Neural cell (in vitro differentiated cells): ENCODE measurements at regions not wholly inside any gene's neighbourhood (a gene's known extent, or its start where the extent isn't known, plus 50 kb on each side); places are given as distances from the start of the nearest gene placed in this dataset.

Experiments used
- H2AFZ ChIP-seq: fragments of 200-600, 300-800 bp; sonication (generic), shearing (Covaris generic); 2 replicates; pipeline ENCODE4 v1.6.0; 2014; ENCODE audit warnings: low read depth, mild to moderate bottlenecking, antibody characterized with exemption, low read length, moderate library complexity
- H3F3A ChIP-seq: fragments of 200-600 bp; shearing (Covaris generic); 2 replicates; pipeline ENCODE4 v1.6.1; 2016; ENCODE audit warnings: mild to moderate bottlenecking, moderate library complexity, mixed read lengths, antibody characterized with exemption, low read length; ENCODE audit not compliant: insufficient read depth, poor library complexity, severe bottlenecking
- H3K27ac ChIP-seq: fragments of 200-600, 300-800 bp; sonication (generic), shearing (Covaris generic); 2 replicates; pipeline ENCODE4 v1.5.1; 2014; ENCODE audit warnings: mild to moderate bottlenecking, low read length, moderate library complexity
- H3K27me3 ChIP-seq: fragments of 300-800, 200-600 bp; sonication (generic), shearing (Covaris generic); 2 replicates; pipeline ENCODE4 v1.6.0; 2014; ENCODE audit warnings: mild to moderate bottlenecking, low read depth, low read length, moderate library complexity; ENCODE audit not compliant: insufficient read depth
- H3K36me3 ChIP-seq: fragments of 300-800, 200-600 bp; sonication (generic), shearing (Covaris generic); 2 replicates; pipeline ENCODE4 v1.5.1; 2014; ENCODE audit warnings: mild to moderate bottlenecking, antibody characterized with exemption, low read length, moderate library complexity; ENCODE audit not compliant: insufficient read depth
- H3K4me2 ChIP-seq: fragments of 300-800, 200-600 bp; sonication (generic), shearing (Covaris generic); 2 replicates; pipeline ENCODE4 v1.6.0; 2014; ENCODE audit warnings: mild to moderate bottlenecking, low read length
- H3K4me3 ChIP-seq: fragments of 300-800, 200-600 bp; sonication (generic), shearing (Covaris generic); 2 replicates; pipeline ENCODE4 v1.5.1; 2014; ENCODE audit warnings: mild to moderate bottlenecking, low read length, moderate library complexity
- H3K79me2 ChIP-seq: fragments of 200-600 bp; shearing (Covaris generic); replicated peaks from 2 replicates; pipeline ENCODE4 v1.6.0; 2014; ENCODE audit warnings: mild to moderate bottlenecking, low read length, moderate library complexity; ENCODE audit not compliant: insufficient read depth
- H3K9ac ChIP-seq: fragments of 300-800, 200-600 bp; sonication (generic), shearing (Covaris generic); 2 replicates; pipeline ENCODE4 v1.6.1; 2016; ENCODE audit warnings: mild to moderate bottlenecking, low read length, mixed read lengths
- H3K9me2 ChIP-seq: fragments of 200-600 bp; shearing (Covaris generic); 2 replicates; pipeline ENCODE4 v1.6.1; 2016; ENCODE audit warnings: mild to moderate bottlenecking, low read length, mixed read lengths; ENCODE audit not compliant: insufficient read depth
- H3K9me3 ChIP-seq: fragments of 200-600, 300-800 bp; sonication (generic), shearing (Covaris generic); 2 replicates; pipeline ENCODE4 v1.6.1; 2016; ENCODE audit warnings: mild to moderate bottlenecking, mixed run types, low read length, moderate library complexity, mixed read lengths
- H4K20me1 ChIP-seq: fragments of 200-600 bp; shearing (Covaris generic); 2 replicates; pipeline ENCODE4 v1.6.1; 2016; ENCODE audit warnings: mild to moderate bottlenecking, mixed run types; ENCODE audit not compliant: insufficient read depth
- CTCF ChIP-seq: fragments of 450-650 bp; IDR thresholded peaks from 2 replicates; pipeline ENCODE4 v1.5.1; 2014; ENCODE audit warnings: antibody characterized with exemption, mild to moderate bottlenecking, moderate library complexity; ENCODE audit not compliant: poor library complexity, severe bottlenecking
- EP300 ChIP-seq: fragments of 450-650 bp; conservative IDR thresholded peaks from 2 replicates; pipeline ENCODE4 v1.6.1; 2014; ENCODE audit warnings: antibody characterized with exemption, mild to moderate bottlenecking, moderate library complexity; ENCODE audit not compliant: poor library complexity, severe bottlenecking
- EZH2 ChIP-seq: fragments of 200-600, 300-800 bp; shearing (Covaris generic), sonication (generic); IDR thresholded peaks from 2 replicates; pipeline ENCODE4 v1.6.1; 2014; ENCODE audit warnings: antibody characterized with exemption, low read length, borderline replicate concordance, mild to moderate bottlenecking; ENCODE audit not compliant: insufficient read depth, poor library complexity, severe bottlenecking
- MXI1 ChIP-seq: fragments of 450-650 bp; conservative IDR thresholded peaks from 2 replicates; pipeline ENCODE4 v1.6.1; 2014; ENCODE audit warnings: antibody characterized with exemption, mild to moderate bottlenecking; ENCODE audit not compliant: poor library complexity, severe bottlenecking
- RAD21 ChIP-seq: fragments of 450-650 bp; conservative IDR thresholded peaks from 2 replicates; pipeline ENCODE4 v1.6.1; 2014; ENCODE audit warnings: antibody characterized with exemption, mild to moderate bottlenecking, moderate library complexity
- REST ChIP-seq: IDR thresholded peaks from 2 replicates; pipeline ENCODE4 v1.6.1; 2012; ENCODE audit warnings: borderline replicate concordance
- SMC3 ChIP-seq: fragments of 450-650 bp; conservative IDR thresholded peaks from 2 replicates; pipeline ENCODE4 v1.6.1; 2014; ENCODE audit warnings: antibody characterized with exemption, mild to moderate bottlenecking, moderate library complexity; ENCODE audit not compliant: poor library complexity
- TAF1 ChIP-seq: IDR thresholded peaks from 2 replicates; pipeline ENCODE4 v1.6.1; 2012; ENCODE audit warnings: low read depth

GRCh38 chr5:155085282-155085989, 71.9 kb downstream of the KIF4B start:
- no peak overlapping the region for H2AFZ ChIP-seq
- no peaks in the 10 kb centered on the region for H3K79me2 ChIP-seq
- H3K9me2 ChIP-seq, result no peaks in the 10 kb centered on the region
- no peaks in the 10 kb centered on the region for H3F3A ChIP-seq
- no peaks in the 10 kb centered on the region for H3K9me3 ChIP-seq
- H4K20me1 ChIP-seq, result no peaks in the 10 kb centered on the region
- H3K4me2 ChIP-seq, result no peak overlapping the region
- H3K36me3 ChIP-seq, result no peaks in the 10 kb centered on the region
- no peak overlapping the region for H3K4me3 ChIP-seq
- no peak overlapping the region for H3K9ac ChIP-seq
- TF ChIP-seq SMC3 (no peak), RAD21 (no peak), EZH2 (no peak), REST (no peak), MXI1 (no peak)
- H3K27ac ChIP-seq, result no peak overlapping the region
- no peaks in the 10 kb centered on the region for H3K27me3 ChIP-seq

- Histone ChIP-seq H4K20me1 (no peaks in the 10 kb centered on the region), H3K27ac (no peak overlapping the region), H2AFZ (no peak overlapping the region), H3K4me2 (no peak overlapping the region), H3F3A (no peaks in the 10 kb centered on the region), H3K9me3 (no peaks in the 10 kb centered on the region), H3K4me3 (no peak overlapping the region), H3K27me3 (no peaks in the 10 kb centered on the region), H3K36me3 (no peaks in the 10 kb centered on the region), H3K9ac (no peak overlapping the region), H3K9me2 (no peaks in the 10 kb centered on the region), H3K79me2 (no peaks in the 10 kb centered on the region)
- no peak for TF ChIP-seq EP300
- no peak for TF ChIP-seq REST
- TF ChIP-seq RAD21, result no peak
- TF ChIP-seq TAF1, result no peak
- no peak for TF ChIP-seq CTCF
Observed at GRCh38 chr5:155087036-155087435, 73.5 kb downstream of the KIF4B start.
